Neutrophil (primary cell): ENCODE measurements at regions not wholly inside any gene's neighbourhood (a gene's known extent, or its start where the extent isn't known, plus 50 kb on each side); places are given as distances from the start of the nearest gene placed in this dataset.

Source experiments
- H3K27ac ChIP-seq: fragments of 200-600 bp; sonication (generic); 2 replicates; pipeline ENCODE4 v1.5.1; 2016; ENCODE audit warnings: mild to moderate bottlenecking, moderate library complexity
- H3K27me3 ChIP-seq: fragments of 200-600 bp; sonication (generic); 2 replicates; pipeline ENCODE4 v1.6.0; 2016; ENCODE audit warnings: mild to moderate bottlenecking
- H3K36me3 ChIP-seq: fragments of 200-600 bp; sonication (generic); 2 replicates; pipeline ENCODE4 v1.5.1; 2017
- H3K4me1 ChIP-seq, 2 experiments: fragments of 200-600 bp in 1 of 2; sonication (generic) in 1 of 2; 1 replicate in 1 of 2; 2 replicates in 1 of 2; pipeline versions ENCODE4 v1.5.1 to v1.6.1; 2013 to 2016; ENCODE audit warnings: low read depth in 1 of 2, low read length in 1 of 2, mild to moderate bottlenecking in 1 of 2, moderate library complexity in 1 of 2; ENCODE audit not compliant: control insufficient read depth in 1 of 2, insufficient read depth in 1 of 2
- H3K4me3 ChIP-seq, 2 experiments: fragments of 200-600 bp in 1 of 2; sonication (generic) in 1 of 2; 1 replicate in 1 of 2; 2 replicates in 1 of 2; pipeline ENCODE4 v1.5.1; 2013 to 2016; ENCODE audit warnings: low read depth in 1 of 2, low read length in 1 of 2, mild to moderate bottlenecking in 1 of 2, moderate library complexity in 1 of 2
- H3K9me3 ChIP-seq: fragments of 200-600 bp; sonication (generic); 2 replicates; pipeline ENCODE4 v1.5.1; 2016
- TF ChIP-seq, protein P1 (sequence below): fragments of 200-600 bp; sonication (generic); IDR thresholded peaks from 2 replicates; pipeline ENCODE4 v1.5.1; 2016; ENCODE audit warnings: antibody characterized with exemption

DNA sequence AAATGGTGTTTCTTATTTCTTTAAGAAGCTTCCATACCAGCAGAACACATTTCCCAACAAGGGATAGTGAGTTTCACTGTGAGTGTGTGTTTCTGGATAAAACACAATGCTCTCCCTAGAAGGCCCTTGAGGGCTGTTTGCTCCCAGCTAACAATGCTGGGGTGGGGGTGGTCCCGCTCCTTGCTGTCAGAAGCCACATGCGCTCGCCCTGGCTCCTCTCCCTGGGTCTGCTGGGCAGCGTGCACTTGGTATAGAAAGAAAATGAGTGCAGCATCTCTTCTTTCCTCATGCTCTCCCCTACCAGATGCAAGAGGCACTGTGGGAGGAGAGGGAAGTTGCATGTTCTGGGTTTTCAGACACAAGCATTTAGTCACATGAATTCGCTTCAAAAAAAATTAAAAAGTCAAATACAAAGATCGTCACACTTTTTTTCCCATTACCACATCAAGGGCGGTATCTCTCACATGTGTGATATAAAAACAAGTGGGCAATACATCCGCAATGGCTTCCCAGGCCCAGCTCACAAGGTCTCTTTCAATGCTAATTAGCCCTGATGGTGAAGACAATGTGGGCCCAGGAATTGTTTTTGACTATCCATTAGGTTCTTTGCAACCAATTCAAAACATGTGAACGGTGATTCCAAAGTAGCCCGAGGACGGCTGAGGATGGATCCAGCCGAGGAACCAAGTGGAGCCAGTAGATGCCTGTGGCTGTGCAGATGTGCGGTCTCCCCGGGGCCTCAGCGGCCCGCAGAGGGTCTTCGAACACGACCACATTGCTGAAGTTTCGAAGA, 603.6 kb downstream of the IRX1 start:
- Histone ChIP-seq H3K27ac (no peak overlapping the region), H3K9me3 (no peaks in the 10 kb centered on the region), H3K27me3 (no peaks in the 10 kb centered on the region), H3K36me3 (no peaks in the 10 kb centered on the region), H3K4me1 (no peaks in the 10 kb centered on the region), H3K4me3 (no peak overlapping the region)
- TF ChIP-seq, protein P1, sequence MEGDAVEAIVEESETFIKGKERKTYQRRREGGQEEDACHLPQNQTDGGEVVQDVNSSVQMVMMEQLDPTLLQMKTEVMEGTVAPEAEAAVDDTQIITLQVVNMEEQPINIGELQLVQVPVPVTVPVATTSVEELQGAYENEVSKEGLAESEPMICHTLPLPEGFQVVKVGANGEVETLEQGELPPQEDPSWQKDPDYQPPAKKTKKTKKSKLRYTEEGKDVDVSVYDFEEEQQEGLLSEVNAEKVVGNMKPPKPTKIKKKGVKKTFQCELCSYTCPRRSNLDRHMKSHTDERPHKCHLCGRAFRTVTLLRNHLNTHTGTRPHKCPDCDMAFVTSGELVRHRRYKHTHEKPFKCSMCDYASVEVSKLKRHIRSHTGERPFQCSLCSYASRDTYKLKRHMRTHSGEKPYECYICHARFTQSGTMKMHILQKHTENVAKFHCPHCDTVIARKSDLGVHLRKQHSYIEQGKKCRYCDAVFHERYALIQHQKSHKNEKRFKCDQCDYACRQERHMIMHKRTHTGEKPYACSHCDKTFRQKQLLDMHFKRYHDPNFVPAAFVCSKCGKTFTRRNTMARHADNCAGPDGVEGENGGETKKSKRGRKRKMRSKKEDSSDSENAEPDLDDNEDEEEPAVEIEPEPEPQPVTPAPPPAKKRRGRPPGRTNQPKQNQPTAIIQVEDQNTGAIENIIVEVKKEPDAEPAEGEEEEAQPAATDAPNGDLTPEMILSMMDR, result no peak

DNA sequence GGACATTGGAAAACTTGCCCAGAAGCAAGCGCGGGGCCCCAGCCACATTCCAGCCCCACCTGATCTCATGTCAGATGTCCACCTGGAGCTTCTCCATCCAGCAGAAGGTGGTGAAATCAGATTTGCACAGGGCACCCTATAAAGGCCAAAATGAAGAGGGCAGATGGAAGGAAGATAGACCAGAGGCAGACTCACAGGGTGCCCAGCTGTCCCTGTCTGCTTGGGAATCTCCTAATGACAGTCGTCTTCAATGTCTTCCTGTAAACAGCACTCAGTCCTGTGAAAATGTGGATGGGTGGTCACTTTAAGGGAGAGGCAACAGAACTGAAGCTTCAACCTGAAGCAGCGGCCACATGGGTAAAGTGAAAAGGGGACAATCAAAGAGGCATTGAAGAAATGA, 607.5 kb downstream of the IRX1 start:
- Histone ChIP-seq H3K27ac (no peak overlapping the region), H3K36me3 (no peaks in the 10 kb centered on the region), H3K4me3 (no peak overlapping the region), H3K4me1 (no peaks in the 10 kb centered on the region), H3K27me3 (no peaks in the 10 kb centered on the region), H3K9me3 (no peaks in the 10 kb centered on the region)
- TF ChIP-seq, protein P1, result no peak

DNA sequence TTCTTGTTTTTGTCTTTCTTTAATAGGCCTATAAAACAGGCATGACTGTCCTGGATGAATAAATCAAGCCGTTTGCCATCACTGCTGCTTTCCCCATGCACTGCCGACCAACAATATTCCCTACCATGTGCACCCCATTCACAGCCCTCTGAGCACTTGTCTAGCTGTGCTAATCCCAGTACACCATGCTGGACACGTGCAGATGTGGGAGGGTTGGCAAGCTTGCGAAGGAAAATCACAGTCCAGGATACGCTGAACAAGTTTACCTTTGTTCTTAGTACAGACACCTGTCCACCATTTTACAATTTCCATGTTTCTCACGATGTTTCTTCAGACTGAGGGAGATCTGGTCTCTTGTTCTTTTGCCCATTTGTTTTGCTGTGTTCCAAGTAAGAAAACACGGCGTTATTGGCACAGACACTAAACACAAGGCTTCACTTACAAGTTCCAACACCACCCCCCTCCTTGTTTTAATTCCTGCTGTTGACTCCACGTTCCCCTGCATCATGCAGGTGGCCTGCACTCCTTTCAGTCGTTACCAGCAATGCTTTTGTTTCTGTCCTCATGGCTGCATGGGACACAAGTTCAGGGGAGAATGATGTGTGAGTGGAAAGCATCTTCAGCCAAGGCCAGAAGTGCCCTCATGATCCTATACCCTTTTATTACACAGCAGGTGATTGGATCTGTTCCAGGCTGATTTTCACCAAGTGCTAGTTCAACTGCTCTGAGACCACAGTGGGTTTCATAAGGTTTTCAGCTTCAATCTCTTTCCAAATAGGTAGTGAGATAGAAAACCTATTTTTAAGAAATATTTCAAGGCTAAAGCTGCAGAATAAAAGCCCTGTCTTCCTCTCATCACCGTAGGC, 608.9 kb downstream of the IRX1 start:
- no peak overlapping the region for H3K27ac ChIP-seq
- no peaks in the 10 kb centered on the region for H3K9me3 ChIP-seq
- no peaks in the 10 kb centered on the region for H3K4me1 ChIP-seq
- no peak overlapping the region for H3K4me3 ChIP-seq
- H3K36me3 ChIP-seq, result no peaks in the 10 kb centered on the region
- no peaks in the 10 kb centered on the region for H3K27me3 ChIP-seq
- TF ChIP-seq, protein P1, result no peak

DNA sequence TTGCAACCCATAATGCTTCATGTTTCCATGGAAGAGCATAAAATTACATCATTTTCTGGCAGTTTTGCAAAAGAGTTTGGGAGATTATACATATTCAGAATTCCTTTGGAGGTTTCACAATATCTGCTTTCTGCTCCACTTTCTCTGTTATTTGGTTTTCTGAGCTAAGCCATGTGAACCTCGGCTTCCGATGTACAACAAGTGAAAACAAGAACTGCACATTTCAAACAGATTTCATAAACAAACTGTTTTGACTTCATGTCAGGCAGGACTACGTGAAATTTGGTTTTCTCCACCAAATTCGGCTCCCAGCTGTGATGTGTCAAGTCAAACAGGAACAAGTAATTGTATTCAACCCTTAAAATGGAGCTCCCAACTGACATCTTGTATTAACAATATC, 609.8 kb downstream of the IRX1 start:
- Histone ChIP-seq H3K27ac (no peak overlapping the region), H3K4me3 (no peak overlapping the region), H3K9me3 (no peaks in the 10 kb centered on the region), H3K4me1 (no peaks in the 10 kb centered on the region), H3K36me3 (no peaks in the 10 kb centered on the region), H3K27me3 (no peaks in the 10 kb centered on the region)
- TF ChIP-seq, protein P1, result no peak

DNA sequence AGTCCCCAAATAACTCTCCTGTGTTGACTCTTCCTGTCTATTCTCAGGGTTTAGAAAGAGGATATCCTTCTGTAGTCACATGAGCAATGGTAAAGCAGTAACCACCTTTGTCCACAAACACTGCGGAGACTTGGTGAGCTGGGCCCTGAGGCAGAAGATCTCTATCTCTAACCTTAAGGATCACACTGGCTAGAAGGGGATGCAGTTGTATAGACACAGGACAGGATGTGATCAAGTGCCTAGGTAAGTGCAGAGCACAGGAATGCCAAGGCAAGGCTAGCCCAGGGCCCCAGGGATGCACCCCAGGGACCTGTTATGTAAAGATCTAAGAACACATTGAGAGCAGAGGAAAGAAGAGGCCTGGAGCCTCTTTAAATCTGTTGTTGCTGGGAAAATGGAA, 610.5 kb downstream of the IRX1 start:
- Histone ChIP-seq H3K4me1 (no peaks in the 10 kb centered on the region), H3K9me3 (no peaks in the 10 kb centered on the region), H3K36me3 (no peaks in the 10 kb centered on the region), H3K27me3 (no peaks in the 10 kb centered on the region), H3K4me3 (no peak overlapping the region), H3K27ac (no peak overlapping the region)
- TF ChIP-seq, protein P1, result no peak
